Neural cell (in vitro differentiated cells): ENCODE measurements at regions not wholly inside any gene's neighbourhood (a gene's known extent, or its start where the extent isn't known, plus 50 kb on each side); places are given as distances from the start of the nearest gene placed in this dataset.

Source experiments
- CTCF ChIP-seq: fragments of 450-650 bp; IDR thresholded peaks from 2 replicates; pipeline ENCODE4 v1.5.1; 2014; ENCODE audit warnings: antibody characterized with exemption, mild to moderate bottlenecking, moderate library complexity; ENCODE audit not compliant: poor library complexity, severe bottlenecking
- EP300 ChIP-seq: fragments of 450-650 bp; conservative IDR thresholded peaks from 2 replicates; pipeline ENCODE4 v1.6.1; 2014; ENCODE audit warnings: antibody characterized with exemption, mild to moderate bottlenecking, moderate library complexity; ENCODE audit not compliant: poor library complexity, severe bottlenecking
- RAD21 ChIP-seq: fragments of 450-650 bp; conservative IDR thresholded peaks from 2 replicates; pipeline ENCODE4 v1.6.1; 2014; ENCODE audit warnings: antibody characterized with exemption, mild to moderate bottlenecking, moderate library complexity
- REST ChIP-seq: IDR thresholded peaks from 2 replicates; pipeline ENCODE4 v1.6.1; 2012; ENCODE audit warnings: borderline replicate concordance
- SMC3 ChIP-seq: fragments of 450-650 bp; conservative IDR thresholded peaks from 2 replicates; pipeline ENCODE4 v1.6.1; 2014; ENCODE audit warnings: antibody characterized with exemption, mild to moderate bottlenecking, moderate library complexity; ENCODE audit not compliant: poor library complexity

- no peak for TF ChIP-seq REST
- TF ChIP-seq CTCF = no peak
- TF ChIP-seq RAD21 = no peak
- TF ChIP-seq EP300 = no peak
- TF ChIP-seq SMC3 = no peak
Measured at GRCh38 chr12:107329569-107330324, 236.4 kb upstream of the CRY1 start.
